K562 (cell line): ENCODE measurements at regions not wholly inside any gene's neighbourhood (a gene's known extent, or its start where the extent isn't known, plus 50 kb on each side); places are given as distances from the start of the nearest gene placed in this dataset.

Experiments
- ATAC-seq: fragments of 200-7000 bp; cut with Tn5 transposase; 3 replicates; pipeline ENCODE4 v1.9.1; 2020; ENCODE audit warnings: moderate library complexity
- BruUV-seq: library from RNA; stranded (reverse); fragments of 400-500 nt; replicated peaks from 2 replicates; lab custom pipeline; 2021; lab: Mats Ljungman, UMichigan
- CTCF ChIA-PET: fragments of 300-600 bp; formaldehyde crosslinking; extraction: SDS; loops from one replicate; lab custom pipeline; 2021; ENCODE audit warnings: low intra/inter-chr PET ratio; lab: Yijun Ruan, JAX
- POLR2A ChIA-PET: fragments of 300-600, 350-650 bp; sonication (Branson Sonifier 250); formaldehyde crosslinking; extraction: SDS; loops from one replicate; lab custom pipeline; 2021; ENCODE audit warnings: antibody characterized with exemption, inconsistent platforms; lab: Yijun Ruan, JAX
- DNase-seq, 4 experiments: peaks; one replicate each; pipeline versions ENCODE4 v3.0.0 to v3.0.0-alpha.2; 2011 to 2018; ENCODE audit warnings: low spot score in 3 of 4, mixed read lengths in 3 of 4; ENCODE audit errors: extremely low read depth in 1 of 4
- FAIRE-seq: peaks from 2 replicates; lab custom pipeline; 2011; peaks lifted over from hg19 to GRCh38; lab: Jason Lieb, UNC
- H2AFZ ChIP-seq: 2 replicates; pipeline ENCODE4 v1.6.0; 2011; ENCODE audit warnings: low read depth, low read length, control low read depth, inconsistent platforms
- H3K27ac ChIP-seq: fragments of 200-600 bp; 3 replicates; pipeline ENCODE4 v1.8.0; 2011; ENCODE audit warnings: low read depth, mild to moderate bottlenecking, control low read depth, inconsistent platforms, low read length, moderate library complexity, mixed read lengths; ENCODE audit errors: extremely low read depth
- H3K27me3 ChIP-seq, 2 experiments: fragments of 300-600 bp in 1 of 2; 2 replicates in 1 of 2; 3 replicates in 1 of 2; pipeline versions ENCODE4 v1.6.0 to v1.8.0; 2011; ENCODE audit warnings: inconsistent platforms in 2 of 2, low read length in 2 of 2, mild to moderate bottlenecking in 1 of 2, mixed read lengths in 1 of 2, moderate library complexity in 1 of 2; ENCODE audit not compliant: control insufficient read depth in 2 of 2, insufficient read depth in 2 of 2
- H3K36me3 ChIP-seq: fragments of 300-600 bp; 3 replicates; pipeline ENCODE4 v1.8.0; 2011; ENCODE audit warnings: mild to moderate bottlenecking, low read length, inconsistent platforms; ENCODE audit not compliant: control insufficient read depth, insufficient read depth
- H3K4me1 ChIP-seq, 2 experiments: fragments of 200-600 bp in 1 of 2; replicated peaks in 1 of 2; 2 replicates in 1 of 2; 3 replicates in 1 of 2; pipeline versions ENCODE4 v1.5.1 to v1.8.0; 2011; ENCODE audit warnings: inconsistent platforms in 2 of 2, low read length in 2 of 2, mild to moderate bottlenecking in 1 of 2, mixed read lengths in 1 of 2, moderate library complexity in 1 of 2; ENCODE audit not compliant: control insufficient read depth in 2 of 2, insufficient read depth in 2 of 2
- H3K4me2 ChIP-seq: 2 replicates; pipeline ENCODE4 v1.6.1; 2011; ENCODE audit warnings: low read length, control low read depth, inconsistent platforms, mixed read lengths; ENCODE audit not compliant: insufficient read depth
- H3K4me3 ChIP-seq: fragments of 200-600 bp; sonication (generic), shearing (Covaris generic); 2 replicates; pipeline ENCODE4 v1.5.1; 2016; ENCODE audit warnings: control low read depth, inconsistent platforms
- H3K79me2 ChIP-seq: fragments of 200-600 bp; 3 replicates; pipeline ENCODE4 v1.8.0; 2011; ENCODE audit warnings: low read length, inconsistent platforms; ENCODE audit not compliant: control insufficient read depth, insufficient read depth
- H3K9ac ChIP-seq, 2 experiments: 2 replicates each; pipeline versions ENCODE4 v1.6.0 to v1.6.1; 2011; ENCODE audit warnings: low read depth in 2 of 2, low read length in 2 of 2, control low read depth in 1 of 2, inconsistent platforms in 1 of 2, mild to moderate bottlenecking in 1 of 2, mixed read lengths in 1 of 2; ENCODE audit not compliant: insufficient read depth in 1 of 2
- H3K9me1 ChIP-seq: one replicate; pipeline ENCODE4 v1.6.0; 2011; ENCODE audit warnings: inconsistent platforms, mild to moderate bottlenecking, low read length, moderate library complexity; ENCODE audit not compliant: control insufficient read depth, insufficient read depth
- H3K9me3 ChIP-seq: replicated peaks from 2 replicates; pipeline ENCODE4 v1.5.1; 2011; ENCODE audit warnings: low read depth, low read length, inconsistent platforms; ENCODE audit not compliant: control insufficient read depth, insufficient read depth
- H4K20me1 ChIP-seq: replicated peaks from 2 replicates; pipeline ENCODE4 v1.6.1; 2011; ENCODE audit warnings: low read length, inconsistent platforms, mixed read lengths; ENCODE audit not compliant: control insufficient read depth, insufficient read depth
- ATF7 ChIP-seq: fragments of 450-650 bp; IDR thresholded peaks from 2 replicates; pipeline ENCODE4 v1.7.1; 2014; ENCODE audit warnings: mild to moderate bottlenecking, moderate library complexity
- BRD4 ChIP-seq: fragments of 200-600 bp; sonication (generic); IDR thresholded peaks from 2 replicates; pipeline ENCODE4 v1.6.1; 2017; ENCODE audit warnings: inconsistent platforms
- HNRNPH1 ChIP-seq: fragments of 200-400 bp; formaldehyde crosslinking; optimal IDR thresholded peaks from 2 replicates; pipeline ENCODE3; 2017; ENCODE audit warnings: low read depth, mild to moderate bottlenecking, low read length, moderate library complexity
- KDM4B ChIP-seq, 2 experiments: fragments of 450-650 bp in 1 of 2; sonication (generic) in 1 of 2; IDR thresholded peaks; 2 replicates each; pipeline ENCODE4 v1.6.1; 2016 to 2017; ENCODE audit warnings: borderline replicate concordance in 2 of 2, antibody characterized with exemption in 1 of 2, low read depth in 1 of 2, mild to moderate bottlenecking in 1 of 2
- MNT ChIP-seq, 2 experiments: fragments of 450-650 bp; conservative IDR thresholded peaks; 2 replicates each; pipeline ENCODE4 v1.6.1; 2017; ENCODE audit warnings: mild to moderate bottlenecking in 2 of 2, moderate library complexity in 2 of 2
- PREB ChIP-seq: sonication (generic); formaldehyde crosslinking; IDR thresholded peaks from 2 replicates; pipeline ENCODE4 v1.8.1; 2023; ENCODE audit warnings: mild to moderate bottlenecking, missing genetic modification reagents
- RNF2 ChIP-seq: sonication (generic); IDR thresholded peaks from 2 replicates; pipeline ENCODE4 v1.6.1; 2016
- TAL1 ChIP-seq: fragments of 450-650 bp; IDR thresholded peaks from 2 replicates; pipeline ENCODE4 v1.6.1; 2016; ENCODE audit warnings: mild to moderate bottlenecking
- ZNF277 ChIP-seq: fragments of 250-450 bp; sonication (Bioruptor Pico); IDR thresholded peaks from 2 replicates; pipeline ENCODE4 v1.8.0; 2022; ENCODE audit warnings: inconsistent platforms, mild to moderate bottlenecking, moderate library complexity, borderline replicate concordance
- ZNF699 ChIP-seq: fragments of 250-450 bp; sonication (Bioruptor Pico); IDR thresholded peaks from 2 replicates; pipeline ENCODE4 v1.8.0; 2021; ENCODE audit warnings: mild to moderate bottlenecking, moderate library complexity; ENCODE audit not compliant: insufficient replicate concordance
- WGBS: fragments of 100-300 bp; shearing (Covaris generic); methylation state at CpG from one replicate; pipeline ENCODE4 v1.1.6; 2016; ENCODE audit warnings: low coverage, mixed read lengths; ENCODE audit not compliant: insufficient coverage; ENCODE audit errors: missing lambda C conversion rate; 5-methylcytosine and 5-hydroxymethylcytosine counted together
- in situ Hi-C: fragments of 300-500 bp; cut with MboI; formaldehyde crosslinking; loops from 4 replicates; pipeline ENCODE4 v1.15.0; 2018; ENCODE audit warnings: inconsistent platforms, mixed read lengths
- intact Hi-C: fragments of 100-400 bp; cut with micrococcal nuclease; formaldehyde crosslinking; loops from 2 replicates; pipeline ENCODE4 v1.14.2; 2022

- Histone ChIP-seq H2AFZ (peak overlapping the region; percentile 35), H3K4me1 (peaks cover 4 to 12% of the 10 kb centered on the region in 2 experiments; a peak in 4 of 5 replicates), H3K9ac (no peak overlapping the region), H3K9me3 (no peaks in the 10 kb centered on the region), H3K79me2 (no peaks in the 10 kb centered on the region), H3K9me1 (no peaks in the 10 kb centered on the region), H3K27ac (no peak overlapping the region), H3K36me3 (no peaks in the 10 kb centered on the region), H3K4me3 (no peak overlapping the region), H3K4me2 (no peak overlapping the region), H3K27me3 (no peaks in the 10 kb centered on the region), H4K20me1 (no peaks in the 10 kb centered on the region)
- TF ChIP-seq TAL1 (no peak), MNT (conservative IDR thresholded peaks at IDR 0.05) (no peak), ZNF277 (CRISPR knock-in tag) (no peak), RNF2 (no peak), HNRNPH1 (no peak), ZNF699 (no peak), KDM4B (IDR thresholded peaks at IDR 0.05; ENCODE audit: borderline replicate concordance in 2 of 2, low read depth in 1 of 2) (no peak), BRD4 (no peak), ATF7 (no peak), PREB (CRISPR knock-in tag) (no peak)
- FAIRE-seq (no peak), DNase-seq (no peak), ATAC-seq (no peak)
- WGBS: 76% methylated on average over 9 of the region's 9 CpGs
- CTCF ChIA-PET: no interaction called here
- intact Hi-C loops: loop anchor here (5.0 kb wide), 1 partner anchor 41 kb away; the partner anchor contains the start of gene RYBP
- POLR2A ChIA-PET: interaction anchor here (0.7 kb wide), 1 partner anchor 50 kb away, joined by 3 read pairs; no protein-coding TSS in a partner anchor
- no TSS peak for BruUV-seq
- in situ Hi-C loops: no loop called here
Measured at GRCh38 chr3:72487946-72488737, 360.1 kb downstream of the SHQ1 start.
